ENCODE measurements at regions not wholly inside any gene's neighbourhood (a gene's known extent, or its start where the extent isn't known, plus 50 kb on each side); places are given as distances from the start of the nearest gene placed in this dataset.
"Not testable (repeated sequence)": the region's sequence is repeated elsewhere in the genome, so short reads cannot be mapped to it uniquely, and the experiment has no call there.

- TF ChIP-seq Cebpa-rat (IDR thresholded peaks at IDR 0.05) = no peak
- peaks cover 30 to 62% (median 55%) of the 10 kb centered on the region in 11 experiments for H3K9me3 ChIP-seq (replicated peaks in 1 of 11)
- H3K27me3 ChIP-seq = no peaks in the 10 kb centered on the region
Observed at GRCh38 chr20:30511322-30512030, 746.0 kb upstream of the DEFB115 start.

GRCh38 chr20:30513050-30513628 is 744.3 kb upstream of the DEFB115 start:
- Histone ChIP-seq H3K9me3 (replicated peaks in 1 of 11) (peaks cover 30 to 49% (median 44%) of the 10 kb centered on the region in 11 experiments), H3K4me1 (no peaks in the 10 kb centered on the region), H3K9ac (no peak overlapping the region), H4K20me1 (no peaks in the 10 kb centered on the region), H3K4me2 (no peak overlapping the region), H3K27me3 (no peaks in the 10 kb centered on the region), H3K36me3 (no peaks in the 10 kb centered on the region), H3K4me3 (no peak overlapping the region), H3K27ac (no peak overlapping the region)
- TF ChIP-seq Cebpa-rat (IDR thresholded peaks at IDR 0.05) = no peak

More at GRCh38 chr20:30511322-30512030, 746.0 kb upstream of the DEFB115 start:
- Histone ChIP-seq H4K20me1 (no peaks in the 10 kb centered on the region), H3K4me3 (0 out of 20 replicates have a peak overlapping the region, but pooled peaks of 1 of the 10 experiments have one; percentile 2), H3K36me3 (no peaks in the 10 kb centered on the region), H3K4me2 (no peak overlapping the region), H3K4me1 (no peaks in the 10 kb centered on the region), H3K9ac (no peak overlapping the region), H3K27ac (no peak overlapping the region)

GRCh38 chr20:30515915-30516314 is 741.5 kb upstream of the DEFB115 start:
- H3K4me1 ChIP-seq, H3K9ac ChIP-seq, H3K4me3 ChIP-seq, H3K27me3 ChIP-seq, H4K20me1 ChIP-seq, H3K36me3 ChIP-seq, H3K4me2 ChIP-seq, H3K27ac ChIP-seq: not testable (repeated sequence)
- peaks cover 28 to 34% (median 30%) of the 10 kb centered on the region in 11 experiments for H3K9me3 ChIP-seq (replicated peaks in 1 of 11)

- not testable (repeated sequence) for H3K4me3 ChIP-seq; H3K27me3 ChIP-seq; H4K20me1 ChIP-seq; H3K27ac ChIP-seq; H3K9ac ChIP-seq; H3K36me3 ChIP-seq; H3K4me1 ChIP-seq; H3K4me2 ChIP-seq; H3K9me3 ChIP-seq (replicated peaks in 1 of 11)
Observed at GRCh38 chr20:30518906-30519305, 738.6 kb upstream of the DEFB115 start.

GRCh38 chr20:30521686-30522415 is 735.6 kb upstream of the DEFB115 start:
- not testable (repeated sequence) for H3K9ac ChIP-seq; H3K4me2 ChIP-seq; H4K20me1 ChIP-seq; H3K4me1 ChIP-seq; H3K9me3 ChIP-seq (replicated peaks in 1 of 11); H3K4me3 ChIP-seq; H3K36me3 ChIP-seq; H3K27ac ChIP-seq; H3K27me3 ChIP-seq

GRCh38 chr20:30524155-30524554 is 733.3 kb upstream of the DEFB115 start:
- H3K27me3 ChIP-seq; H3K4me3 ChIP-seq; H3K4me2 ChIP-seq; H3K9ac ChIP-seq; H3K4me1 ChIP-seq; H3K27ac ChIP-seq; H3K9me3 ChIP-seq (replicated peaks in 1 of 11); H3K36me3 ChIP-seq; H4K20me1 ChIP-seq: not testable (repeated sequence)

- H3K27me3 ChIP-seq; H3K4me2 ChIP-seq; H3K9ac ChIP-seq; H3K9me3 ChIP-seq (replicated peaks in 1 of 11); H4K20me1 ChIP-seq; H3K27ac ChIP-seq; H3K36me3 ChIP-seq; H3K4me1 ChIP-seq; H3K4me3 ChIP-seq: not testable (repeated sequence)
Observed at GRCh38 chr20:30524761-30525160, 732.7 kb upstream of the DEFB115 start.

- not testable (repeated sequence) for H3K9me3 ChIP-seq (replicated peaks in 1 of 11); H3K36me3 ChIP-seq; H3K27me3 ChIP-seq; H4K20me1 ChIP-seq; H3K4me1 ChIP-seq
- Histone ChIP-seq H3K27ac (peak overlapping the region in 7 of 11 experiments; percentile 14 to 55 (median 30); a peak in 7 of 22 replicates), H3K4me3 (peak overlapping the region in 7 of 10 experiments; percentile 19 to 35 (median 31); a peak in 6 of 20 replicates), H3K9ac (peak overlapping the region in 5 of 11 experiments; percentile 9 to 40 (median 28); a peak in 7 of 22 replicates), H3K4me2 (peak overlapping the region; percentile 61 to 82 (median 67))
Observed at GRCh38 chr20:30533653-30534052, 723.8 kb upstream of the DEFB115 start.

GRCh38 chr20:30537459-30537858 is 720.0 kb upstream of the DEFB115 start:
- not testable (repeated sequence) for H3K36me3 ChIP-seq; H3K4me2 ChIP-seq; H3K27ac ChIP-seq; H3K27me3 ChIP-seq; H3K4me3 ChIP-seq; H3K9me3 ChIP-seq (replicated peaks in 1 of 11); H3K4me1 ChIP-seq; H3K9ac ChIP-seq; H4K20me1 ChIP-seq

GRCh38 chr20:30540330-30541069 is 717.0 kb upstream of the DEFB115 start:
- not testable (repeated sequence) for H3K27me3 ChIP-seq, H4K20me1 ChIP-seq

GRCh38 chr20:30551236-30551635 is 706.2 kb upstream of the DEFB115 start:
- H3K9me3 ChIP-seq (replicated peaks in 1 of 11) = peaks cover 0 to 11% (median 6%) of the 10 kb centered on the region in 11 experiments; a peak in 10 of 22 replicates
- not testable (repeated sequence) for H3K27me3 ChIP-seq, H3K4me1 ChIP-seq, H3K4me2 ChIP-seq, H3K4me3 ChIP-seq, H3K36me3 ChIP-seq, H3K27ac ChIP-seq, H3K9ac ChIP-seq, H4K20me1 ChIP-seq

More at GRCh38 chr20:30540330-30541069, 717.0 kb upstream of the DEFB115 start:
- H3K27ac ChIP-seq; H3K4me1 ChIP-seq; H3K4me3 ChIP-seq; H3K36me3 ChIP-seq; H3K9me3 ChIP-seq (replicated peaks in 1 of 11); H3K9ac ChIP-seq; H3K4me2 ChIP-seq: not testable (repeated sequence)

GRCh38 chr20:30556797-30557196 is 700.7 kb upstream of the DEFB115 start:
- H3K4me2 ChIP-seq; H3K9ac ChIP-seq; H3K36me3 ChIP-seq; H3K27me3 ChIP-seq; H3K4me3 ChIP-seq; H4K20me1 ChIP-seq; H3K27ac ChIP-seq; H3K4me1 ChIP-seq; H3K9me3 ChIP-seq (replicated peaks in 1 of 11): not testable (repeated sequence)

GRCh38 chr20:30565086-30565485 is 692.4 kb upstream of the DEFB115 start:
- H3K27ac ChIP-seq; H3K4me3 ChIP-seq; H3K27me3 ChIP-seq; H4K20me1 ChIP-seq; H3K4me2 ChIP-seq; H3K4me1 ChIP-seq; H3K9me3 ChIP-seq (replicated peaks in 1 of 11); H3K9ac ChIP-seq; H3K36me3 ChIP-seq: not testable (repeated sequence)

Data from BLaER1 treated with 17β-estradiol and CSF1 and Interleukin-3, amounts not matched to agents 10 nM and 100 nM (cell line).